ENCODE measurements at regions not wholly inside any gene's neighbourhood (a gene's known extent, or its start where the extent isn't known, plus 50 kb on each side); places are given as distances from the start of the nearest gene placed in this dataset.

GRCh38 chr9:30519166-30519565, 1865.3 kb upstream of the ACO1 start:
- TF ChIP-seq, protein P1, sequence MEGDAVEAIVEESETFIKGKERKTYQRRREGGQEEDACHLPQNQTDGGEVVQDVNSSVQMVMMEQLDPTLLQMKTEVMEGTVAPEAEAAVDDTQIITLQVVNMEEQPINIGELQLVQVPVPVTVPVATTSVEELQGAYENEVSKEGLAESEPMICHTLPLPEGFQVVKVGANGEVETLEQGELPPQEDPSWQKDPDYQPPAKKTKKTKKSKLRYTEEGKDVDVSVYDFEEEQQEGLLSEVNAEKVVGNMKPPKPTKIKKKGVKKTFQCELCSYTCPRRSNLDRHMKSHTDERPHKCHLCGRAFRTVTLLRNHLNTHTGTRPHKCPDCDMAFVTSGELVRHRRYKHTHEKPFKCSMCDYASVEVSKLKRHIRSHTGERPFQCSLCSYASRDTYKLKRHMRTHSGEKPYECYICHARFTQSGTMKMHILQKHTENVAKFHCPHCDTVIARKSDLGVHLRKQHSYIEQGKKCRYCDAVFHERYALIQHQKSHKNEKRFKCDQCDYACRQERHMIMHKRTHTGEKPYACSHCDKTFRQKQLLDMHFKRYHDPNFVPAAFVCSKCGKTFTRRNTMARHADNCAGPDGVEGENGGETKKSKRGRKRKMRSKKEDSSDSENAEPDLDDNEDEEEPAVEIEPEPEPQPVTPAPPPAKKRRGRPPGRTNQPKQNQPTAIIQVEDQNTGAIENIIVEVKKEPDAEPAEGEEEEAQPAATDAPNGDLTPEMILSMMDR (IDR thresholded peaks at IDR 0.05) = no peak
- no peak for TF ChIP-seq POLR2A (IDR thresholded peaks at IDR 0.05)

Measured in ovary (tissue), 3 donors.